ENCODE measurements at regions not wholly inside any gene's neighbourhood (a gene's known extent, or its start where the extent isn't known, plus 50 kb on each side); places are given as distances from the start of the nearest gene placed in this dataset.
"Not testable (repeated sequence)": the region's sequence is repeated elsewhere in the genome, so short reads cannot be mapped to it uniquely, and the experiment has no call there.

DNA sequence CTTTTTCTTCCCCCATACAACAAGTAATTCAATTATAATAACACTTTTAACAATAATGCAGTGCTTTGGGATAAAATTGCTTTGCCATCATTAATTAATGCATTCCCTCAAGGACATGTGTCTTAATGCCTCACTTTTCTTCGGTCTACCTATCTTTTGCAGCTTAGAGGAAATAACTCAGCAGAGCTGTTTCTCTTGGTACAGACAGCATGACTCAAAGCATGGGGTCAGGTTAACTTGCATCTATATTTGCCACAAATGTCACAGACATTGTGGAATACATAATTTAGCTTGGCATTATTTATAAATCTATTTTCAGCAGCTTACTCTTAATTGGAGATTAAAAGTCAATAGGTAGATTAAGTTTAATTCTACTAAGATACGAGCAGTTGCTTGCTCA is 376.1 kb upstream of the CNTNAP5 start:
- no peak for DNase-seq
- H3K9me3 ChIP-seq (replicated peaks) = no peaks in the 10 kb centered on the region
- TF ChIP-seq, protein P1, sequence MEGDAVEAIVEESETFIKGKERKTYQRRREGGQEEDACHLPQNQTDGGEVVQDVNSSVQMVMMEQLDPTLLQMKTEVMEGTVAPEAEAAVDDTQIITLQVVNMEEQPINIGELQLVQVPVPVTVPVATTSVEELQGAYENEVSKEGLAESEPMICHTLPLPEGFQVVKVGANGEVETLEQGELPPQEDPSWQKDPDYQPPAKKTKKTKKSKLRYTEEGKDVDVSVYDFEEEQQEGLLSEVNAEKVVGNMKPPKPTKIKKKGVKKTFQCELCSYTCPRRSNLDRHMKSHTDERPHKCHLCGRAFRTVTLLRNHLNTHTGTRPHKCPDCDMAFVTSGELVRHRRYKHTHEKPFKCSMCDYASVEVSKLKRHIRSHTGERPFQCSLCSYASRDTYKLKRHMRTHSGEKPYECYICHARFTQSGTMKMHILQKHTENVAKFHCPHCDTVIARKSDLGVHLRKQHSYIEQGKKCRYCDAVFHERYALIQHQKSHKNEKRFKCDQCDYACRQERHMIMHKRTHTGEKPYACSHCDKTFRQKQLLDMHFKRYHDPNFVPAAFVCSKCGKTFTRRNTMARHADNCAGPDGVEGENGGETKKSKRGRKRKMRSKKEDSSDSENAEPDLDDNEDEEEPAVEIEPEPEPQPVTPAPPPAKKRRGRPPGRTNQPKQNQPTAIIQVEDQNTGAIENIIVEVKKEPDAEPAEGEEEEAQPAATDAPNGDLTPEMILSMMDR (IDR thresholded peaks at IDR 0.05; ENCODE audit: borderline replicate concordance) = no peak

DNA sequence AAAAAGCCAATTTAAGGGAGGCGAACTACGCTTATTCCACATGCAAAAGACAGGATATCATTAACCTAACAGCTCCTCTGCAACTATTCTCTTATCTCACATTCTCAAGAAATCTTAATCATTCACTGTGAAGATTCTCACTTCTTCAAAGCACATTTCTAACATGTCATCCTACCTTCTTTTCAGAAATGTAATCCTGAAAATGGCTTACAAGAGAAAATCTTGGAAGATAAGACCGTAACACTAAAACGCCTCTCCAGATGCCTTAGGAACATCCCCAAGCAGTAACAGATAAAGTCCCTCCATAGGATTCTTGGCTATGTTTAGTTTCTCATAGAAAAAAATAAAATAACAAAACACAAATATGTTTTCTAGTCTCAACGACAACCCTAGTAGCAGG is 373.9 kb upstream of the CNTNAP5 start:
- intact Hi-C loops (cut with micrococcal nuclease) = no loop called here
- Histone ChIP-seq H3K36me3 (no peaks in the 10 kb centered on the region), H3K4me3 (no peak overlapping the region), H3K4me1 (no peaks in the 10 kb centered on the region), H3K27me3 (ENCODE audit: low read depth) (no peaks in the 10 kb centered on the region), H3K9me3 (replicated peaks) (no peaks in the 10 kb centered on the region), H3K27ac (replicated peaks) (no peak overlapping the region)
- TF ChIP-seq, protein P1 (IDR thresholded peaks at IDR 0.05; ENCODE audit: borderline replicate concordance) = no peak
- DNase-seq = no peak

More for the DNA sequence above, 376.1 kb upstream of the CNTNAP5 start:
- H3K4me3 ChIP-seq = no peak overlapping the region
- no peaks in the 10 kb centered on the region for H3K27me3 ChIP-seq (ENCODE audit: low read depth)
- intact Hi-C loops (cut with micrococcal nuclease) = no loop called here
- H3K4me1 ChIP-seq = no peaks in the 10 kb centered on the region
- H3K27ac ChIP-seq (replicated peaks) = no peak overlapping the region
- no peaks in the 10 kb centered on the region for H3K36me3 ChIP-seq

DNA sequence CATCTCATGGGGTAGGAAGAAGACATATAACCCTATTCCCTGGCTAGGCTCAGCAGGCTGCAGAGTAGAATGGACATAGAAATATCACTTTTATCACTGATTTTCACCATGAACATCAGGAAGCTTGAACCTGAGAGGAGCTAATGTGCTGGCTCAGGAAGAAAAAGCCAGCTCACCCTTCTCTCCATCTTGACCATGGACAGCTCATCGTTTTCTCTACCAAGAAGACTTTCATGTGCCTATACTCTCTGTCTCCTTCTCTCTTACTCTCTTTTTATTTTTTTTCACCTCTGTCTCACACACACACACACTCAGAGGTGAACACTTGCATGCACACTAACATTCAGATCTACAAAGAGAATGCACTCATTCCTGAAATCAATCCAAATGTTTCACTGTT is 372.8 kb upstream of the CNTNAP5 start:
- DNase-seq = no peak
- H3K4me1 ChIP-seq = no peaks in the 10 kb centered on the region
- no peaks in the 10 kb centered on the region for H3K36me3 ChIP-seq
- TF ChIP-seq, protein P1 (IDR thresholded peaks at IDR 0.05; ENCODE audit: borderline replicate concordance) = no peak
- no peak overlapping the region for H3K4me3 ChIP-seq
- H3K27me3 ChIP-seq (ENCODE audit: low read depth) = no peaks in the 10 kb centered on the region
- H3K9me3 ChIP-seq (replicated peaks) = peaks cover 4% of the 10 kb centered on the region
- intact Hi-C loops (cut with micrococcal nuclease) = no loop called here
- no peak overlapping the region for H3K27ac ChIP-seq (replicated peaks)

DNA sequence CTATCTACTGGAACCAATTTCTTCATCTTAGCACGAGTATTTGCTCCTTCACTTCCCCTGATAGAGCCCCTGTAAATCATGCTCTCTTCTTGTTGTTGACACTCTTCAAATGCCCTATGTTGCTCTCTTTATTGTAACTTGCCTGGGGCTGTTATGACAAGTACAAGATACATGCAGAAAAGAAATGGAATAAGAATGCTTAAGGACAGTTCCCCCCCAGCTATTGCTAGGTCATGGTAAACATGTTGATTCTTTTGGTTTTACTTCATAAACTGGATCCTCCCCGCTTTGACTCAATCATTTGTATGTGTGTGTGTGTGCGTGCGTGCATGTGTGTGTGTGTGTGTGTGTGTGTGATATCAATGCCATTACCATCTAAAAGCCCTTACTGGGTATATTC is 368.5 kb upstream of the CNTNAP5 start:
- H3K9me3 ChIP-seq (replicated peaks) = peaks cover 32% of the 10 kb centered on the region
- TF ChIP-seq, protein P1 (IDR thresholded peaks at IDR 0.05; ENCODE audit: borderline replicate concordance) = no peak
- no peaks in the 10 kb centered on the region for H3K36me3 ChIP-seq
- intact Hi-C loops (cut with micrococcal nuclease) = no loop called here
- no peak for DNase-seq
- H3K4me1 ChIP-seq = no peaks in the 10 kb centered on the region
- H3K4me3 ChIP-seq = no peak overlapping the region
- no peaks in the 10 kb centered on the region for H3K27me3 ChIP-seq (ENCODE audit: low read depth)
- no peak overlapping the region for H3K27ac ChIP-seq (replicated peaks)

DNA sequence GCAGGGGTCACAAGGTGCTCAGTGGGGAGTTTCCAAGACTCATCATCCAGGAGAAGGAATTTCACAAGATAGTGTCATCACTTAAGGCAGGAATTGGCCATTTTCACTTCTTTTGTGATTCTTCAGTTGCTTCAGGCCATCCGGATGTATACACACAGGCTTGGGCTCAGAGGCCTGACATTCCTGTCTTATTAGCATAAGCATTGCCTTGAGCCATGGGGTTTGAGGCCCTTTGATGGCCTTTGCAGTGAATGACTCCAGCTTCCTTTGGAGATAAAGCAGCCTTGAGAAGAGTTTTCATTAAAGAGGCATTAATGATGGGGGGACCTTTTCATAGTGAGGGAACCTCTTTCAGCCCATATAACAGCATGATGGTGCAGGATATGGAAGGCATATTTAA is 366.0 kb upstream of the CNTNAP5 start:
- TF ChIP-seq, protein P1 (IDR thresholded peaks at IDR 0.05; ENCODE audit: borderline replicate concordance) = no peak
- Histone ChIP-seq H3K4me3 (no peak overlapping the region), H3K27ac (replicated peaks) (no peak overlapping the region), H3K27me3 (ENCODE audit: low read depth) (no peaks in the 10 kb centered on the region), H3K36me3 (no peaks in the 10 kb centered on the region), H3K4me1 (no peaks in the 10 kb centered on the region), H3K9me3 (replicated peaks) (peaks cover 33% of the 10 kb centered on the region)
- intact Hi-C loops (cut with micrococcal nuclease) = no loop called here
- no peak for DNase-seq

DNA sequence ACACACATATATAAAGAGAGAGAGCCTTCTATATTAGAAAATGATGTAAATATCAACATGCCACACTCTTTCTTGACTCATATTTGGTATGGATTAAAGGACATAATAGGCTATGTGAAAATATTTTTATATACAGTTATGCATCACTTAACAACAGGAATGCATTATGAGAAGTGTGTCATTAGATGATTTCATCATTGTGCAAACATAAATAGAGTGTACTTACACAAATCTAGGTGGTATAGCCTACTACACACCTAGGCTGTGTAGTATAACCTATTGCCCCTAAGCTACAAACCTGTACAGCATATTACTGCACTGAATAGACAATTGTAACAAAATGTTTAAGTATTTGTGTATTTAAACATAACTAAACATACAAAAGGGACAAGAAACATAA is 354.8 kb upstream of the CNTNAP5 start:
- no peak overlapping the region for H3K27ac ChIP-seq (replicated peaks)
- no peaks in the 10 kb centered on the region for H3K36me3 ChIP-seq
- DNase-seq = no peak
- no peak overlapping the region for H3K4me3 ChIP-seq
- H3K4me1 ChIP-seq = no peaks in the 10 kb centered on the region
- intact Hi-C loops (cut with micrococcal nuclease) = no loop called here
- no peaks in the 10 kb centered on the region for H3K27me3 ChIP-seq (ENCODE audit: low read depth)
- TF ChIP-seq, protein P1 (IDR thresholded peaks at IDR 0.05; ENCODE audit: borderline replicate concordance) = no peak
- H3K9me3 ChIP-seq (replicated peaks) = peaks cover 5% of the 10 kb centered on the region

DNA sequence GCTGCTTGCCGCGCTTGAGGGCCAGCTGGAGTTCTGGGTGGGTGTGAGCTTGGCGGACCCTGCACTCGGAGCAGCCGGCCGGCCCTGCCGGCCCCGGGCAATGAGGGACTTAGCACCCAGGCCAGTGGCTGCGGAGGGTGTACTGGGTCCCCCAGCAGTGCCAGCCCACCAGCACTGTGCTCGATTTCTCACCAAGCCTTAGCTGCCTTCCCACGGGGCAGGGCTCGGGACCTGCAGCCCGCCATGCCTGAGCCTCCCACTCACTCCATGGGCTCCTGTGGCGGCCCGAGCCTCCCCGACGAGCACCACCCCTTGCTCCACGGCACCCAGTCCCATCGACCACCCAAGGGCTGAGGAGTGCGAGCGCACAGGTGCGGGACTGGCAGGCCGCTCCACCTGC is 341.3 kb upstream of the CNTNAP5 start:
- H3K27ac ChIP-seq (replicated peaks); H3K4me1 ChIP-seq; H3K36me3 ChIP-seq; intact Hi-C loops (cut with micrococcal nuclease); DNase-seq; H3K9me3 ChIP-seq (replicated peaks); H3K27me3 ChIP-seq (ENCODE audit: low read depth); H3K4me3 ChIP-seq: not testable (repeated sequence)
